ENCODE measurements at regions not wholly inside any gene's neighbourhood (a gene's known extent, or its start where the extent isn't known, plus 50 kb on each side); places are given as distances from the start of the nearest gene placed in this dataset.

- TF ChIP-seq GABPA (IDR thresholded peaks at IDR 0.05; ENCODE audit: low read depth), result no peak
- no peak for TF ChIP-seq CTCF (IDR thresholded peaks at IDR 0.05; ENCODE audit: insufficient read depth, low read length)
- TF ChIP-seq POLR2AphosphoS5 (IDR thresholded peaks at IDR 0.05; ENCODE audit: low read depth), result no peak
- TF ChIP-seq REST (IDR thresholded peaks at IDR 0.05; ENCODE audit: insufficient replicate concordance, low read depth), result no peak
Measured at GRCh38 chr3:193010191-193010590, 92.5 kb upstream of the MB21D2 start.
